22Rv1 (cell line): ENCODE measurements at regions not wholly inside any gene's neighbourhood (a gene's known extent, or its start where the extent isn't known, plus 50 kb on each side); places are given as distances from the start of the nearest gene placed in this dataset.

ENCODE experiments used
- H3K27ac ChIP-seq: fragments of 450-650 bp; 2 replicates; pipeline ENCODE4 v1.5.1; 2017
- ZFX ChIP-seq: fragments of 450-650 bp; IDR thresholded peaks from 2 replicates; pipeline ENCODE4 v1.6.1; 2017; ENCODE audit warnings: antibody characterized with exemption, borderline replicate concordance
- TF ChIP-seq, protein P1 (sequence below): fragments of 450-650 bp; IDR thresholded peaks from 2 replicates; pipeline ENCODE4 v1.5.1; 2017; ENCODE audit warnings: mild to moderate bottlenecking

DNA sequence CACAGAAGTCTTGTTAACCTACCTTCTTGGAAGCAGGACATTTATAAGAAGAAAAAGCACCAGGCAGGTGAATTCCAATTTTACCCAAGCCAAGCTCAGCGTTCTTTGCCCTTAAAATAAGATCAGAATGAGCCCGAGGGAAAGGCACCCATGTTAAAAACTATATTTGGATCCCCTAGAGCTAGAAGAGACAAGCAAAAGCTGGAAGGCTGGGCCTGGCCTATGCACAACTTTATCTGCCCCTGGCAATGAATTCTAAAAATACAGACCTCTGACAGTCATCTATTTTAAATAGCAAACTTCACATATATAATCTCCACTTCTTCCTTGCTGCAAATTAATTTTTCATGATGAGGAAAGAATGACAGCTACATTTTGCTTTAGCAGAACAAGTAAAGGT is 180.9 kb downstream of the FGFR2 start:
- no peak overlapping the region for H3K27ac ChIP-seq
- TF ChIP-seq ZFX = no peak
- TF ChIP-seq, protein P1, sequence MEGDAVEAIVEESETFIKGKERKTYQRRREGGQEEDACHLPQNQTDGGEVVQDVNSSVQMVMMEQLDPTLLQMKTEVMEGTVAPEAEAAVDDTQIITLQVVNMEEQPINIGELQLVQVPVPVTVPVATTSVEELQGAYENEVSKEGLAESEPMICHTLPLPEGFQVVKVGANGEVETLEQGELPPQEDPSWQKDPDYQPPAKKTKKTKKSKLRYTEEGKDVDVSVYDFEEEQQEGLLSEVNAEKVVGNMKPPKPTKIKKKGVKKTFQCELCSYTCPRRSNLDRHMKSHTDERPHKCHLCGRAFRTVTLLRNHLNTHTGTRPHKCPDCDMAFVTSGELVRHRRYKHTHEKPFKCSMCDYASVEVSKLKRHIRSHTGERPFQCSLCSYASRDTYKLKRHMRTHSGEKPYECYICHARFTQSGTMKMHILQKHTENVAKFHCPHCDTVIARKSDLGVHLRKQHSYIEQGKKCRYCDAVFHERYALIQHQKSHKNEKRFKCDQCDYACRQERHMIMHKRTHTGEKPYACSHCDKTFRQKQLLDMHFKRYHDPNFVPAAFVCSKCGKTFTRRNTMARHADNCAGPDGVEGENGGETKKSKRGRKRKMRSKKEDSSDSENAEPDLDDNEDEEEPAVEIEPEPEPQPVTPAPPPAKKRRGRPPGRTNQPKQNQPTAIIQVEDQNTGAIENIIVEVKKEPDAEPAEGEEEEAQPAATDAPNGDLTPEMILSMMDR = no peak

DNA sequence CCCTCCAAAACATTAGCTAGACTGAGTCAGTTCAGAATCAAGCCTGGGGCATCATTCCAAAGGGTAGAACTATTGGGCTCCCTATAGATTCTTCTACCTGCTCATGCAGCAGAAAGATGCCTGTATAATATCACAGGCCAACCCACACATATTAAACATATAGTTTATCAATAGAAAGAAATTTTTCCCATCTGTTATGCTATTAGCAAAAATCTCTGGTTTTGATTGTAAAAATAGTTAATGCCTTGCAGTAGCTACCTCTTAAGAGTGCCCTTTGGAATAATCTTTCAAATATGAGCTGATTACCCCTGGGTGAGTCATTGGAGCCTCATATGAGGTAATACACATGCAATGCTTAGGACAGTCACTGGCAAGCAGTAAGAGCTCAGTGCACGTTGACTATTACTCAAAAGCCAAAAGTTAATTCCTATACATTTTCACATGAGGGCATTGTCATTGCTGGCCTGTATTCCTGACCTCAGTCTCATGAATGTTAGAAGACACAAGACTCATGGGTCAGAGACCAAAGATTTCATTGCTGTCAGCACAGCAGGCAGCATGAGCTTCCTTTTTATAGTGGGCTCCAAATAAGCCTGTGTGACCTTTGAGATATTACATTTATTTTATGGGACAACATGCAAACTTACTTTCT is 180.0 kb downstream of the FGFR2 start:
- no peak overlapping the region for H3K27ac ChIP-seq
- TF ChIP-seq, protein P1 = no peak
- TF ChIP-seq ZFX = no peak

DNA sequence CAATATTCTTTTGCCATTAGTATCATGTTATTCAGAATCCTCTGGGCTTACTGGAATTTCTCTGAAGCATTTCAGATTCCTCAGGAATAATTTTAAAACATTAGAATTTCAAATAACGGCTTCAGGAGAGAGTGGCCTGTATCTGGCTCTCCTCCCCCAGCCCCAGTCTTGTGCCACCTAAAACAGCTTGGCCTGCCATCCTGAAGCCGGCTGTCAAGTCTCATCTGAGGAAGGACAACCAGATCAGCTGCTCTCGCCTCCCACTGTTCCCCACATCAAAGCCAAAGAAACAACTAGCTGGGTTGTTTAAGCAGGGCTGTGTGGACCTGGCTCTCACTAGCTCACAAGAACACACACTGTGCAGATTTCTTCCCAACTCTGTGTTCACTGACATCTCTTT is 178.2 kb downstream of the FGFR2 start:
- no peak for TF ChIP-seq ZFX
- TF ChIP-seq, protein P1 = no peak
- H3K27ac ChIP-seq = no peak overlapping the region

DNA sequence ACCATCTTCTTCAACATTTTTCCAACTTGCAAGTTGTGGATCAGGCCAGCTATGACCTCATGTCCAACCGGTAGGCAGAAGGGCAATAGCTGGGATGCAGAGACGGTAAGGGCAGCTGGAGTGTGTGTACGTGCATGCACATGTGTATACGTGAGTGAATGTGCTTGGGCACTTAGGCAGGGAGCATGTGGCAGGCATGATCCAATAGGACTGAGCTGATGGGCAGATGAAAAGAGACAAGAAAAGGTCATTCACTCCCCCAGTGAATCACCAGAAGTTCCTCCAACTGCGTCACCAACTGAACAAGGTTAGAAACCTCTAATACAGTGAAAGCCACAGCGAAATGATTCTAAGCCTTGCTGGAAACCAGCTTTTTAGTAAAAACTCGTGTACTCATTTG is 176.1 kb downstream of the FGFR2 start:
- no peak overlapping the region for H3K27ac ChIP-seq
- TF ChIP-seq ZFX = no peak
- TF ChIP-seq, protein P1 = no peak

DNA sequence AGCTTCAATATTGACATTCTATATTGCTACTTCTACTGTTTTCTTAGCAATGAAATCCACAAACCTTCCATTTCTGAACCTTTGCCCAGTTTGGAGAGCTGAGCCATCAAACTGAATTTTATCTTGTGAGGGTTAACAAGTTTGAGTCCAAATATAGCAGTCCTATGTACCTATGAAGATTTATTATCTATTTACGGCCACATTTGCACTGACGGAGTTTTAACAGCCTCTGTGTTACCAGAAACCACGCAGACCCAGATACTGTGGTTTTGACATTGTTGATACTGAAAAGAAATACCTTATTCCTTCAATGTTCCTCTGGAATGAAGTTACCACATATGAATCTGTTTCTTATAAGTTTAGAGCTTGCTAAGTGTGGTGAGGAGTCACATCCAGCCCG is 172.6 kb downstream of the FGFR2 start:
- H3K27ac ChIP-seq = no peak overlapping the region
- TF ChIP-seq ZFX = no peak
- TF ChIP-seq, protein P1 = no peak

DNA sequence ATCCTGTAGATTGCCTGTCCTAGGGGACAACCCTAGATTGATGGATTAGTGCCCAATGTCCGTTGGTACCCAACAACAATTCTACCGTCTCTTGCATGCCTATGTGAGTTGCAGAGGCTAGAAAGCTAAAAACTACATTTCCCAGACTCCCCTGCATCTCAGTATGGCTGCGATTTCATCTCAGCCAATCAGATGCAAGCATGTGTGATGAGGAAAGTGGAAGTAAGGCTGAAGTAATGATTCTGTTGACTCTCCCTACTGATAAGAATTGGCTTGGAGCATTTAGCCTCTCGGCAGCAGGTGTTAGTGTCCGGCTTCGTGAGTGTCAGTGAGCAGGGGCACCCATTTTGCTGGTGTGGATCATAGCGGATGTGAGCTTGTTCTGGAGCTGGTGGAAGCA is 171.9 kb downstream of the FGFR2 start:
- TF ChIP-seq, protein P1 = no peak
- TF ChIP-seq ZFX = no peak
- no peak overlapping the region for H3K27ac ChIP-seq
